Prostate gland (tissue), 2 donors: ENCODE measurements at regions not wholly inside any gene's neighbourhood (a gene's known extent, or its start where the extent isn't known, plus 50 kb on each side); places are given as distances from the start of the nearest gene placed in this dataset.

Experiments used
- DNase-seq: peaks from one replicate; pipeline ENCODE4 v3.0.0-alpha.2; 2019; ENCODE audit warnings: low spot score
- H3K27ac ChIP-seq, 2 donors: fragments of 200-600 bp; sonication (generic); 2 replicates each; pipeline ENCODE4 v1.5.1; 2017 to 2019
- H3K27me3 ChIP-seq: fragments of 200-600 bp; sonication (generic); replicated peaks from 2 replicates; pipeline ENCODE4 v1.5.1; 2019; ENCODE audit not compliant: insufficient read depth
- H3K36me3 ChIP-seq, 2 donors: fragments of 200-600 bp; sonication (generic); 1 replicate in 1 of 2; 2 replicates in 1 of 2; pipeline versions ENCODE4 v1.5.1 to v1.8.1; 2017 to 2019
- H3K4me1 ChIP-seq: fragments of 200-600 bp; sonication (generic); replicated peaks from 2 replicates; pipeline ENCODE4 v1.5.1; 2019
- H3K4me3 ChIP-seq, 2 donors: fragments of 200-600 bp; sonication (generic); 2 replicates each; pipeline ENCODE4 v1.5.1; 2017 to 2019
- H3K9me3 ChIP-seq: fragments of 200-600 bp; sonication (generic); 2 replicates; pipeline ENCODE4 v1.5.1; 2017
- CTCF ChIP-seq, 4 experiments: fragments of 200-600 bp in 2 of 4; fragments of 450-650 bp in 2 of 4; sonication (generic) in 2 of 4; IDR thresholded peaks; 1 replicate in 3 of 4; 2 replicates in 1 of 4; pipeline ENCODE4 v1.5.1; 2016 to 2019; ENCODE audit warnings: antibody characterized with exemption in 4 of 4, mild to moderate bottlenecking in 2 of 4, moderate library complexity in 2 of 4
- POLR2A ChIP-seq: fragments of 450-650 bp; IDR thresholded peaks from one replicate; pipeline ENCODE4 v1.6.1; 2016; ENCODE audit warnings: antibody characterized with exemption, mild to moderate bottlenecking
- POLR2AphosphoS5 ChIP-seq: sonication (generic); formaldehyde crosslinking; IDR thresholded peaks from one replicate; pipeline ENCODE4 v1.6.1; 2017; ENCODE audit warnings: antibody characterized with exemption
- WGBS: methylation state at CpG from one replicate; pipeline ENCODE4 v1.1.5; 2018; 5-methylcytosine and 5-hydroxymethylcytosine counted together
- intact Hi-C: fragments of 100-400 bp; cut with DNase I; formaldehyde crosslinking; loops from one replicate; pipeline ENCODE4 v1.14.2; 2022

GRCh38 chr4:171534391-171534790 lies 278.8 kb upstream of the GALNTL6 start:
- Histone ChIP-seq H3K27ac (no peak overlapping the region), H3K4me1 (no peaks in the 10 kb centered on the region), H3K36me3 (no peaks in the 10 kb centered on the region), H3K4me3 (no peak overlapping the region), H3K9me3 (no peaks in the 10 kb centered on the region), H3K27me3 (no peaks in the 10 kb centered on the region)
- WGBS, result 48% methylated on average over 1 of the region's 1 CpG
- TF ChIP-seq CTCF (IDR thresholded peaks at IDR 0.05) (no peak), POLR2AphosphoS5 (no peak), POLR2A (no peak)
- intact Hi-C loops, result no loop called here
- DNase-seq, result no peak

GRCh38 chr4:171532968-171533367 lies 280.2 kb upstream of the GALNTL6 start:
- 27% methylated on average over 2 of the region's 2 CpGs for WGBS
- no peak overlapping the region for H3K4me3 ChIP-seq
- H3K27ac ChIP-seq, result no peak overlapping the region
- no peaks in the 10 kb centered on the region for H3K9me3 ChIP-seq
- no peaks in the 10 kb centered on the region for H3K4me1 ChIP-seq
- intact Hi-C loops, result no loop called here
- no peak for DNase-seq
- no peak for TF ChIP-seq POLR2A
- no peak for TF ChIP-seq CTCF (IDR thresholded peaks at IDR 0.05)
- no peak for TF ChIP-seq POLR2AphosphoS5
- H3K36me3 ChIP-seq, result no peaks in the 10 kb centered on the region
- no peaks in the 10 kb centered on the region for H3K27me3 ChIP-seq

- no peaks in the 10 kb centered on the region for H3K9me3 ChIP-seq
- no peak for TF ChIP-seq CTCF (IDR thresholded peaks at IDR 0.05)
- TF ChIP-seq POLR2A, result no peak
- no peak for TF ChIP-seq POLR2AphosphoS5
- no peaks in the 10 kb centered on the region for H3K27me3 ChIP-seq
- intact Hi-C loops, result no loop called here
- no peaks in the 10 kb centered on the region for H3K4me1 ChIP-seq
- H3K4me3 ChIP-seq, result no peak overlapping the region
- H3K36me3 ChIP-seq, result no peaks in the 10 kb centered on the region
- 69% methylated on average over 5 of the region's 5 CpGs for WGBS
- H3K27ac ChIP-seq, result no peak overlapping the region
- DNase-seq, result no peak
These were observed 288.3 kb upstream of the GALNTL6 start for GRCh38 chr4:171524903-171525302.

- H3K27ac ChIP-seq, result no peak overlapping the region
- intact Hi-C loops, result no loop called here
- H3K9me3 ChIP-seq, result no peaks in the 10 kb centered on the region
- H3K27me3 ChIP-seq, result no peaks in the 10 kb centered on the region
- no peak overlapping the region for H3K4me3 ChIP-seq
- WGBS, result 59% methylated on average over 3 of the region's 3 CpGs
- no peak for DNase-seq
- H3K4me1 ChIP-seq, result no peaks in the 10 kb centered on the region
- TF ChIP-seq CTCF (IDR thresholded peaks at IDR 0.05), result no peak
- TF ChIP-seq POLR2AphosphoS5, result no peak
- TF ChIP-seq POLR2A, result no peak
- H3K36me3 ChIP-seq, result no peaks in the 10 kb centered on the region
These were observed 291.5 kb upstream of the GALNTL6 start for GRCh38 chr4:171521726-171522125.

- Histone ChIP-seq H3K4me1 (no peaks in the 10 kb centered on the region), H3K36me3 (no peaks in the 10 kb centered on the region), H3K27me3 (no peaks in the 10 kb centered on the region), H3K27ac (no peak overlapping the region), H3K9me3 (no peaks in the 10 kb centered on the region), H3K4me3 (no peak overlapping the region)
- no peak for DNase-seq
- 83% methylated on average over 4 of the region's 4 CpGs for WGBS
- intact Hi-C loops, result no loop called here
- TF ChIP-seq CTCF (IDR thresholded peaks at IDR 0.05) (no peak), POLR2A (no peak), POLR2AphosphoS5 (no peak)
These were observed 293.7 kb upstream of the GALNTL6 start for GRCh38 chr4:171519457-171519856.
